ENCODE measurements at regions not wholly inside any gene's neighbourhood (a gene's known extent, or its start where the extent isn't known, plus 50 kb on each side); places are given as distances from the start of the nearest gene placed in this dataset.

DNA sequence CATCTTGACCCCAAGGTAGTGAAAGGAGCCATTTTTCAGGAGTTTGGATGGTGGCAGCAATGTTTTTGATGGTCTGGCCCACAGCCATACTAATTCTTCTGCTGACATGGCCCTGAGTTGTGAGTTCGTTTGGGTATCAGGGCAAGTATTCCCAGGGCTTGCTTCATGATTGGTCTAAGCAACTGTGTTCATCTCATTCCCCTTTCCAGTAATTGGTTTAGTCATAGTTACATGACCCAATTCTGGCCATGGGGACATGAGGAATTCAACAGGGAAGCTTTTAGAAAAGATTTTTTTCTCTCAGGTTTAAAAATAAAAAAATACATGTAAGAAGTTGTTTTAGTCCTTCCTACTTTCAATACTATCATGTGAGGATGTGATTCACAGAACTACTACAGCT, 150.5 kb upstream of the NPHP3 start:
- DNase-seq (ENCODE audit: low spot score): no peak

DNA sequence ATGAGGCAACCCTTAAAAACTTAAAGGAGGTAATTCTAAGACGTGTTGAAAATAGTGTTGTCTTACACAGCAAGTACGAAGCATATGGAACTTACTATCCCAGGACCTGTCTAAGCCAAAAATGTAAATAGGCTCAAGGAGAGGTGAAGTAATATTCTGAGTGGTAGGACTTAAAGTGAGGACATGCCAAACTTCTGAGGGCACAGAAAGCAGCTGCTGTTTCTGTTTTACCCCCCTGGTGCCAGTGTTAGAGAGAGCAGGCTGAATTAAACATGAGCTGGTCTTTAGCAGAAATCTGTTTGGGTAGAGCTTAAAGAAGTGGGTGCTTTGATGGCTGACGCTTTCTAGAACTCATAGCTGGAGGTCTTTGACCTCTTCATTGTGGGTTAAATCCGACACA, 149.7 kb upstream of the NPHP3 start:
- DNase-seq (ENCODE audit: low spot score): no peak

More for the DNA sequence above, 150.5 kb upstream of the NPHP3 start:
- no peak overlapping the region for H3K4me3 ChIP-seq (ENCODE audit: severe bottlenecking)
- no peaks in the 10 kb centered on the region for H3K36me3 ChIP-seq (ENCODE audit: low read depth)
- peaks cover 4% of the 10 kb centered on the region for H3K27me3 ChIP-seq (ENCODE audit: insufficient read depth, poor library complexity, severe bottlenecking)
- no peaks in the 10 kb centered on the region for H3K9me3 ChIP-seq (ENCODE audit: severe bottlenecking)
- no peak for ATAC-seq (ENCODE audit: low read depth)
- no peaks in the 10 kb centered on the region for H3K4me1 ChIP-seq (ENCODE audit: insufficient read depth, poor library complexity, severe bottlenecking)
- H3K27ac ChIP-seq (ENCODE audit: poor library complexity, severe bottlenecking): no peak overlapping the region
- TF ChIP-seq, protein P1, sequence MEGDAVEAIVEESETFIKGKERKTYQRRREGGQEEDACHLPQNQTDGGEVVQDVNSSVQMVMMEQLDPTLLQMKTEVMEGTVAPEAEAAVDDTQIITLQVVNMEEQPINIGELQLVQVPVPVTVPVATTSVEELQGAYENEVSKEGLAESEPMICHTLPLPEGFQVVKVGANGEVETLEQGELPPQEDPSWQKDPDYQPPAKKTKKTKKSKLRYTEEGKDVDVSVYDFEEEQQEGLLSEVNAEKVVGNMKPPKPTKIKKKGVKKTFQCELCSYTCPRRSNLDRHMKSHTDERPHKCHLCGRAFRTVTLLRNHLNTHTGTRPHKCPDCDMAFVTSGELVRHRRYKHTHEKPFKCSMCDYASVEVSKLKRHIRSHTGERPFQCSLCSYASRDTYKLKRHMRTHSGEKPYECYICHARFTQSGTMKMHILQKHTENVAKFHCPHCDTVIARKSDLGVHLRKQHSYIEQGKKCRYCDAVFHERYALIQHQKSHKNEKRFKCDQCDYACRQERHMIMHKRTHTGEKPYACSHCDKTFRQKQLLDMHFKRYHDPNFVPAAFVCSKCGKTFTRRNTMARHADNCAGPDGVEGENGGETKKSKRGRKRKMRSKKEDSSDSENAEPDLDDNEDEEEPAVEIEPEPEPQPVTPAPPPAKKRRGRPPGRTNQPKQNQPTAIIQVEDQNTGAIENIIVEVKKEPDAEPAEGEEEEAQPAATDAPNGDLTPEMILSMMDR (IDR thresholded peaks at IDR 0.05; ENCODE audit: poor library complexity, severe bottlenecking): no peak

DNA sequence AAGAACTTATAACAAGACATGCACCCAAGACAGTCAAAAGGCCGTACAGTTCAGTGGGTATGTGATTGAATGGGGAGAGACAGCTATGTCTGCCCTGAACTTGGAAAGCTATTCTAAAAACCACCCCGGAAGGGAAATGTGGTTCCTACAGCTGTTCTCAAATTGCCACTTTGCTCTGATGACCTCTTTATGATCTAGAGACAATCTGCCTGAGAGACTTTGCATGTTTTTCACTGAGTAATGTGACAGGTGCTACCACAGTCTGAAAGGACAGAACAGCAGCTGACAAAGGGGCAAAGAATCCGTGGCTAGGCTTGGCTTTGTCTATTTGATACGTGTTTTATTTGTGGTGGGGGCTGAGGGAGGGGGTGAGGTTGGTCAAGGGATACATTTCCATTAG, 148.3 kb upstream of the NPHP3 start:
- TF ChIP-seq, protein P1 (IDR thresholded peaks at IDR 0.05; ENCODE audit: poor library complexity, severe bottlenecking): no peak
- Histone ChIP-seq H3K27ac (ENCODE audit: poor library complexity, severe bottlenecking) (no peak overlapping the region), H3K27me3 (ENCODE audit: insufficient read depth, poor library complexity, severe bottlenecking) (peaks cover 4% of the 10 kb centered on the region), H3K4me3 (ENCODE audit: severe bottlenecking) (no peak overlapping the region), H3K4me1 (ENCODE audit: insufficient read depth, poor library complexity, severe bottlenecking) (no peaks in the 10 kb centered on the region), H3K36me3 (ENCODE audit: low read depth) (no peaks in the 10 kb centered on the region), H3K9me3 (ENCODE audit: severe bottlenecking) (no peaks in the 10 kb centered on the region)
- ATAC-seq (ENCODE audit: low read depth): no peak
- DNase-seq (ENCODE audit: low spot score): no peak

More for the DNA sequence above, 149.7 kb upstream of the NPHP3 start:
- peaks cover 4% of the 10 kb centered on the region for H3K27me3 ChIP-seq (ENCODE audit: insufficient read depth, poor library complexity, severe bottlenecking)
- ATAC-seq (ENCODE audit: low read depth): no peak
- no peak overlapping the region for H3K4me3 ChIP-seq (ENCODE audit: severe bottlenecking)
- H3K4me1 ChIP-seq (ENCODE audit: insufficient read depth, poor library complexity, severe bottlenecking): no peaks in the 10 kb centered on the region
- H3K36me3 ChIP-seq (ENCODE audit: low read depth): no peaks in the 10 kb centered on the region
- TF ChIP-seq, protein P1 (IDR thresholded peaks at IDR 0.05; ENCODE audit: poor library complexity, severe bottlenecking): no peak
- no peaks in the 10 kb centered on the region for H3K9me3 ChIP-seq (ENCODE audit: severe bottlenecking)
- H3K27ac ChIP-seq (ENCODE audit: poor library complexity, severe bottlenecking): no peak overlapping the region

DNA sequence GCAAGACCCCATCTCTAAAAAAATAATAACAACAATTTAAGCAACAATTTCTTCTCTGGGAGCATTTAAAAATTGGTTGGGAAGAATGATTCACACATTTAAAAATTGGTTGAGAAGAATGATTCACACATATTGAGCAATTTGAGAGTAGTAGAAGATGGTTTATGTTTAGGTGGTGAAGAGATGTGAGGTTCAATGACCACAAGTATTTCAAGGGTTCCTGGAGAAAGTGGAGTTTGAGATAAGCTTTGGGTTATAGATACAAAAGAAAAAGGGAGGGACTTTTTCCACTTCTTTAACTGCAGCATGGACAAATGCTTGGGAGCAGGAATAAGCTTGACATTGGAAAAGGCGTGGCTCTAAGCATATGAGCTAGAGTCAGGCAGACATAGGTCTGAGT, 145.7 kb upstream of the NPHP3 start:
- H3K4me3 ChIP-seq (ENCODE audit: severe bottlenecking): no peak overlapping the region
- no peaks in the 10 kb centered on the region for H3K36me3 ChIP-seq (ENCODE audit: low read depth)
- peaks cover 6% of the 10 kb centered on the region for H3K27me3 ChIP-seq (ENCODE audit: insufficient read depth, poor library complexity, severe bottlenecking)
- DNase-seq (ENCODE audit: low spot score): no peak
- H3K27ac ChIP-seq (ENCODE audit: poor library complexity, severe bottlenecking): no peak overlapping the region
- TF ChIP-seq, protein P1 (IDR thresholded peaks at IDR 0.05; ENCODE audit: poor library complexity, severe bottlenecking): no peak
- no peaks in the 10 kb centered on the region for H3K9me3 ChIP-seq (ENCODE audit: severe bottlenecking)
- no peaks in the 10 kb centered on the region for H3K4me1 ChIP-seq (ENCODE audit: insufficient read depth, poor library complexity, severe bottlenecking)
- no peak for ATAC-seq (ENCODE audit: low read depth)

DNA sequence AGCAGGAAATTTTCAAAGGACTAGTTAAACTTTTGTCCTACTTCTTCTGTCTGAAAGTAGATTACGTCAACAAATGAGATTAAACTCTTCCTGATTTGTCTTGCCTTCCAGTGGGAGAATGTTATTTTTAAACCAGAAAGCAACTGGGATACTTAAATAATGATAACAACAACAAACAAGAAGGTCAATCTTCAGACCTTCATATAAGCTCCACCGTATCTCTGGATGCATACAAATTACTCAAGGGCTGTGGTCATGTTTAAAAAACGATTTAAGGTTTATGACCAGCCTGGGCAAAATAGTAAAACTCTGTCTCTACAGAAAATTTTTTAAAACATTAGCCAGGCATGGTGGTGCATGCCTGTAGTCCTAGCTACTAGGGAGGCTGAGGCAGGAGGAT, 145.3 kb upstream of the NPHP3 start:
- DNase-seq (ENCODE audit: low spot score) (no peak), ATAC-seq (ENCODE audit: low read depth) (no peak)
- no peak overlapping the region for H3K4me3 ChIP-seq (ENCODE audit: severe bottlenecking)
- no peaks in the 10 kb centered on the region for H3K9me3 ChIP-seq (ENCODE audit: severe bottlenecking)
- TF ChIP-seq, protein P1 (IDR thresholded peaks at IDR 0.05; ENCODE audit: poor library complexity, severe bottlenecking): no peak
- no peak overlapping the region for H3K27ac ChIP-seq (ENCODE audit: poor library complexity, severe bottlenecking)
- H3K27me3 ChIP-seq (ENCODE audit: insufficient read depth, poor library complexity, severe bottlenecking): peaks cover 6% of the 10 kb centered on the region
- H3K36me3 ChIP-seq (ENCODE audit: low read depth): no peaks in the 10 kb centered on the region
- H3K4me1 ChIP-seq (ENCODE audit: insufficient read depth, poor library complexity, severe bottlenecking): no peaks in the 10 kb centered on the region

Data from RWPE2 (cell line).